ENCODE measurements at regions not wholly inside any gene's neighbourhood (a gene's known extent, or its start where the extent isn't known, plus 50 kb on each side); places are given as distances from the start of the nearest gene placed in this dataset.
A peak's percentile ranks its signal among the peaks of the same experiment; 100 is the strongest.

DNA sequence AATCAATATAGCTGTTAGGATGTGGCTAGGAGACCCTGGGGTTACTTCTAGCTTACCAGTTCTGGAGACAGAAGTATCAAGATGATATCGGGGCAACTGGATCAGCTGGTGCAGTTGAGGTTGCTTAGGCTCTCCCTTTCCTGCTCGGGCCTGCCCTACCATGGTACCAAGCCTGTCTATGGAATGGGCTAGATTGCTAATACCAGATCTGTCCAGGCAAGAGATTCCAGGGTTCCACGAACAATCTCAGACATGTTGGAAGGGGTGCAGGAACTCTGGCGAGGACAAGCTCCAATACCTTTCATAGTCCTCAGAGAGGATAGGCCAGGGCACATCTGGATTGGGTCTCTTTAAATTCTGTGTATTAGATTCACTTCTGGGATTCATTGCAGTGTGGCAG is 53.8 kb downstream of the ADM start:
- DNase-seq (ENCODE audit: low read depth), result no peak

DNA sequence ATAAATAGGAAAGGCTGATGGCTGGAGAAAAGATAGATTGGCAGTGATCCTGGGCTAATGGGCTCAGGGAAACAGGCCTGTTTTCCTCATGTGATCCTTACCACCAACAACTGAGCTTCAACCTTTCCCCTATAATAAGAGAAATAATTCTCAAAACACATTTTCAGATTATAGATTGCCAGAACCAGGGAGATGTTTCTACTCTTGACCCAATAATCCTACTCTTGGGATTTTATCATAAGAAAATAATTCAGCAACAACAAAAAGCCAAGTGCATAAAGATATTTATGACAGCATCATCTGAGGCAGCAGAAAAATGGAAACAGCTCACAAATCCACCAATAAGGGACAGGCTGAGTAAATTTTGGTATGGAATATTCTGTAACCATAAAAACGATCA is 54.3 kb downstream of the ADM start:
- DNase-seq (ENCODE audit: low read depth), result no peak

DNA sequence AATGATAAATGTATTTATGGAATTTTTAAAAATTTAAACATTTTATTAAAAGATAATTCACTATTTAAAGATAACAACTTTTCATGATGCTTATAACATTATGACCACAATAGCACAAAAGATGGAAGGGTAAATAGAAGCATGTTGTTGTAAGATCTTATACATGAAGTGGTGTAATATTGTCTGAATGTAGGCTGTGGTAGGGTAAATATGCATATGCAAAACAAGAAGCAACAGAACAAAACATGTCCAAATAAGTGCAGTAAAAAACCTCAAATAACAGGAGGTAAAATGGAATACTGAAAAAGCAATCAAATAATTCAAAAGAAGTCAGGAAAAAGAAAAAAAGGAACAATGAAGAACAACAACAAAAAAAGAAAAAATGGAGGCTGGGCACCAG is 56.0 kb downstream of the ADM start:
- DNase-seq (ENCODE audit: low read depth), result no peak

DNA sequence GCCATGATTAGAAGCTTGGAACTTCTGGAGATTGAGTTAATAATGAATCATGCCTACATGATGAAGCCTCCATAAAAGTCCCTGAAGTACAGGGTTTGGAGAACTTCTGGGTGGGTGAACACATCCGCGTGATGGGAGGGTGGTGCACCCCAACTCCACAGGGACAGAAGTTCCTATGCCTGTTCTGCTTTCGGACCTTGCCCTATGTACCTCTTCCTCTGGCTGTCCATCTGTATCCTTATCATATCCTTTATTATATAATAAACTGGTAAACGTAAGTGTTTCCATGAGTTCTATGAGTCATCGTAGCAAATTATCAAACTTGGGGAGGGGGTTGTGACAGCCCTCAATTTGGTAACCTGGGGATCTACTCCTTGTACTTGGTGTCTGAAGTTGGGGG is 60.2 kb downstream of the ADM start:
- DNase-seq (ENCODE audit: low read depth), result no peak

DNA sequence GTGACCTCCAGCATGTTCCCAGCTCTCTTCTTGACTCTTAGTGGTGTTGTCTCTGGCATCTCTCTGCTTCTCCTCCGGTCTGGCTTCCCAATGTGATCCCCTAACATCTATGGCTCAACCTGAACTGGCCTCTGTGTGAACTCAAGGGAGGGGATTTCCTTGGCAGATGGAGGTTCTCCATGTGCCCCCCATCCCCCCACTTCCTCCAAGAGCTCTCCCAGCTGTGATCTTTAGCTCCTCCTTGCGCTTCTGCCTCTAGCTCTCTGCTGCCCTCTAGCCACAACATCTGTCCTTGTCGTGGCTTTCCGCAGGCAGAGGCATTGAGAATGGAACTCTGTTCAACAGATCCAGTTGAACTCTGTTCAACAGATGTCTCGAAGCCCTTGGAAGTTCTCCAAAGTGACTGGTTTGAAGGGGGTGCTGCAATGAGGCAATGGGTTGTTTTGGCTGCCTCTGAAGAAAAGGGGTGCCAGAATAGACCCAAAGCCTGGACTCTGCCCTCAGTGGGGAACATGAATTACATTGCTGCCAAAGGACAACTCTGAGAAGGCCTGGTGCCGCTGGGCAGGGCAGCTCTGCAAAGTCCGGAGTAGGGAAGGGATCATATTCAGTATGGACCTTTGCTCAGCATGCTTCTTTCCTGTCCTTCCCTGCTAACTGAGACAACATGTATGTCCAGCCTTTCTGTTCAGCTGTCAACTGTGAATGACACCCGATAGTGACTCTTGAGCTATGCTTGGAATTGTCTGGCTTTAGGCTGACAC is 61.9 kb downstream of the ADM start:
- peak; percentile 25 for DNase-seq (ENCODE audit: low read depth)

DNA sequence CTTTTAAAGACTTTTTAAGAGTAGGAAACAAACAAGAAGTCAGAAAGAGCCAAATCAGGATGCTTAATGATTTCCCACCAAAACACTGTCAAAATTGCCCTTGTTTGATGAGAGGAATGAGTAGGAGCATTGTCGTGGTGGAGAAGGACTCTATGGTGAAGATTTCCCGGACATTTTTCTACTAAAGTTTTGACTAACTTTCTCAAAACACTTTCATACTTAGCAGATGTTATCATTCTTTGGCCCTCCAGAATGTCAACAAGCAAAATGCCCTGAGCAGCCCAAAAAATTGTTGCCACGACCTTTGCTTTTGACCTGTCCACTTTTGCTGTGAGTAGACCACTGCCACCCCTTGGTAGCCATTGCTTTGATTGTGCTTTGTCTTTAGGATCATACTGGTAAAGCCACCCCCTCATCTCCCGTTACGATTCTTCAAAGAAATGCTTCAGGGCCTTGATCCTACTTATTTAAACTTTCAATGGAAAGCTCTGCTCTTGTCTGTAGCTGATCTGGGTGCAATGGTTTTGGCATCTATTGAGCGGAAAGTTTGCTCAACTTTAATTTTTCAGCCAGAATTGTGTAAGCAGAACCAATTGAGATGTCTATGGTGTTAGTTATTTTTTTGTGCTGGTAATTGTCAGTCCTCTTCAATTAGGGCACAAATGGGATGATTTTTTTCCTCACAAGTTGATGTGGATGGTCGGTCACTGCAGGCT is 67.2 kb downstream of the ADM start:
- no peak for DNase-seq (ENCODE audit: low read depth)

DNA sequence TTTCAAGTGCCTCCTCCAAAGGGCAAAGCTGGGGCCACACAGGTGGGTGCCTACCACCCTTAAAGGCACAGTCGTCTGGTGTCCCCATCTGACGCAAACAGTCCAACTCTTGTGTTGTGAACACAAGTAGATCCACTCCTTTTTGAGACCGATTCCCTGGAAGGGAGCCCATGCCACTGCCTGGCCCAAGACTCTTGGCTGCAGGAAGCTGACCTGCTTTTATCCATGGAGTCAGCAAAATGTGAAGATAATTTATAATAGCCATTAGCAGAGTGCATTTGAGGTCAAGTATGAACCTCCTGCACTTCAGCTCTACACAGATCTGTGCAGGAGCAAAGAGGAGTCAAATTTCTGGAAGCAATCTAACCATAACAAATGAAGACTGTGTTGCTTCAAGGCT is 68.5 kb downstream of the ADM start:
- no peak for DNase-seq (ENCODE audit: low read depth)

DNA sequence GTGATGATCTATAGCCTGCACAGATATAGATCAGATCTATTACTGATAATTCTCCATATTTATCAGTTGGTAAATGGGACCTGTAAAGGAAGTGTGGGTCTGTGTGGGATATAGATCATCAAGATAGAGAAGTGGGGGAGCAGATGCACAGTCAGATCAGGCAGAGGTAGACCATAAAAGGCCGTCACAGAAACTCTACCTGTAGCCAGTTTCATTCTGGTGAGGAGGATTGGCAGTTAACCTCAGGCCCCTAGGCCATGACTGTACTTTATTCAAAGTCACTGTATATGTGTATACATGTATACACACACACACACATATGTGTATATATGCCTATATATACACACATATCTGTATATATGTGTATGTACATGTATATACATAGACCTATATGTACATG is 69.1 kb downstream of the ADM start:
- no peak for DNase-seq (ENCODE audit: low read depth)

DNA sequence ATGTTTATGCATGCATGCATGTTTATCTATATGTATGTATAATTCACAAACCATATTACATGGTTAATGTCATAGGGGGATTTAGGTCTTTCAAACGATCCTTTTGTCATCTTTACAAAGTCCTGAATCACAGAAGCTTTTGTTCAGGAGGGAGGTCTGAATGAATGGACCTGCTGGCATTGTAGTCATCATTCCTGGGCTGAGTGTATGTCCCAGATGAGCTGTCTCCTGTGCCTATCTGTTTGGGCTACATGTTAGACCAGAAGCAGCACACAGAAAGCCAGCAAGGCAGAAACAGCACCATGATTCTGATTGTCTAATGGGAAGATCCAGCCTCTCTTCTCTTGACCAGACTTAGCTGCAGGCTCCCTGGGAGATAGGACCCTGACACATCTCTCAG is 69.5 kb downstream of the ADM start:
- DNase-seq (ENCODE audit: low read depth), result no peak

DNA sequence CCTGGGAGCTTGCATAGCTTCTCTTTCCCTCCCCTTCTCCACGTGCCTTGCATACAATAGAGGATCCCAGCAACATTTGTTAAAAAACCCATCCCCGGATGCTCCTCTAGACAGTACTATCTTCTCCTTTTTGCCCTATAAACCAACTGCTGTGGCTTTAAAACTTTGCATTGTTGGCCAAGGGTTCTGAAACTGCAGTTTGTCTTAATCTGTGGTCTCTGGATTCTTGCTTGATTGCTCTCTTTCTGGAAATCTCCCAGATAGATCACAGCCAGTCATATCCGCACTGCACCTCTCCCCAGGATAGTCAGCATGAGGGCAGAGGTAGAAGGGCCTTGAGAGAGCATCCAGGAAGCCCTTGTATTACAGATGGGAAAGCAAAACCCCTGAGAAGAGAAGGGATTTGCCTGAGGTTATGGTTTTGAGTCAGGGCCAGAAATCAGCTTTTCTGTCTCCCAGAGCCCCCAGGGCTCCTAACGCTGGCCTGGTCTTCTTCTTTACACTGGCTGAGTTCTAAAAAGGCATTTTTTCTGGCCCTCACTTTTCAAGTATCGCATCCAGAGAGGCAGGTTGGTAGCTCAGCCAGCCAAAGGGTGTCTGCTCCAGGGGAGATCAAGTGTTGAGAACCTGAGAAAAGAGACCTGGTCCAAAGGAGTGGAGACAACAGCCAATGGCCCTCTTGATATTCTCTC is 70.6 kb downstream of the ADM start:
- no peak for DNase-seq (ENCODE audit: low read depth)

DNA sequence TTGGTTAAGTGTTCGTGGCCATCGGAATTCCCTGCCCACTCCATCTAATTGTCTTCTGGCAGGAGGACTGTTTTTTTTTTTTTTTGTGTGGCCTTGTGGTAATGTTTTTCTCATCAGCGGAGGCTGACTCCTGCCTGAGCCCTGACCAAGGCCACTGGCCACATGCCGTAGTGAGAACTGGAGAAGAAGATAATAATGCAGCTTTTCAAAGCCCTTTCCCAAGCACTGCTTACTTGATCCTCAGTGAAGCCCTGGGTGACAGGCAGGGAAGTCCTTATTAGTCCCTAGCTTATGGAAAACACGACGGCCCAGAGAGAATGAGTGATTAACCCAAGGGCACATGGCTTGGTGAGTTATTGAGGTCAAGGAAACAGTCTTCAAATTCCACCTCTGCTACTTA is 71.2 kb downstream of the ADM start:
- no peak for DNase-seq (ENCODE audit: low read depth)

DNA sequence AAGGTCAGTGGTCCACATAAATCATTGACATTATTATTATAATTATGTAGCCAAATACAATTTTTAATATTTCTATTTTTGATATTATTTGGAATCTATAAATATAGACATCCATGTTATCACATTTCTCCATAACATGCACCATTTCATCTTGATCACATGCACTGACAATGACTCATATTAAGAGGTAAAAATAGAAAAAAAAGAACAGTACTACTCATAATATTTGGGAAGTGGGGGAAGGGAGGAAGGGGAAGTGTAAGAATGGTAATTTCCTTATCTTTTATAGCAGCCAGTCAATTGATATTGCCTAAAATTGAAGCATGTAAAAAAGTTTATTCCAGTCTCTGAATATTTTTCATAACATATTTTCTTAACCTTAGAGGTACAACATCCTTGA is 72.3 kb downstream of the ADM start:
- DNase-seq (ENCODE audit: low read depth), result no peak

DNA sequence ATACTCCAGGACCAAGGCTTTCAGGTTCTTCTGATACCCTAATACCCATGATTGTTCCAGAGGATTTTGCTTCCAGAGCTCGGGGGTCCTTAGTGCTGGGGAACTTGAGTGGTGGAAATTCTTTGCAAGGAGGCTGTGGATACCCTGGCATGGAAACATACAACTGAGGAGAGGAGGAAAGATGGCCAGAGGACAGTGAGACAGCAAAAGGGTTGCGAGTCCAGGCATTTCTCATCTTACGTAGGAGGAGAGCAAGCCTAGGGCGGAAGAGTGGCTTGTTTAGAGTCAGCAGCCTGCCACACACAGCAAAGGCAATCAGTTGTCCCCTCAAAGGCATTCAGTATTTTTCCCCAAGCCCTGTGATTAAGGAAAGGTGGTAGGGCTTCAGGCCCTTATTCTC is 73.5 kb downstream of the ADM start:
- no peak for DNase-seq (ENCODE audit: low read depth)

DNA sequence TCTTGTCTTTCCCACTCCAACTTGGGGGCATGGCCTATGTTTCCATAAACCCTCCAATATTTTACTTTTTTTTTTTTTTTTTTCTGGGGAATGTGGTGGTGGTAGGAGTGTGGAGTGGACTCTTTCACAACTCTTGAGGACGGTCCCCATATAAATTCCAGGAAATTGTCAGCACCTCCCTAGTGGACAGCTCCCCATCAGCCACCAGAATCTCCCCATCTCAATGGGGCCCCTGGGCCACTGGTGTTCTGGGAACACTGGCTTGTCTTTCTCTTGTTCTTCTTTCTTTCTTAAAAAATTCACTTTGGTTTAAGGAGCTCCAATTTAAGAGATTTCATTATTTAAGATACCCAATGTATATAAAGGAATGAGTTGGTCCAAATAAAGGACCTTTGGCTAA is 74.1 kb downstream of the ADM start:
- DNase-seq (ENCODE audit: low read depth), result no peak

DNA sequence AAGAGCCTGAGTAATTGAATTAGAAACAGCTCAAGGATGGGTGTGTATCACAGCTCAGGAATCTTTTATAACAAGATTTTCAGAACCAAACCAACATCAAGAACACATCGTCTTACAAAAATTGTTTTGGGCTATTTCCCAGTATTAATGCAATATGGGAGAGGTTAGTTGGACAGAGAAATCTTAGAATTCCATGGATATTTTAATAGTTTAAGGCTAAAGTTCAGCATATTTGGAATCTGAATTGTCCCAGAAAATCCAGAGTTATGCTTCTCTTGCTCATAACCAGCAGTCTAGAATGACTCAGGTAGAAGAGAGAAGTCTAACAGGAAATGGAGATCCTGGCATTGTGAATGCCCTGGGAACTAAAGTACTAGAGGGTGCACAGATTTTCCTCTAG is 74.6 kb downstream of the ADM start:
- no peak for DNase-seq (ENCODE audit: low read depth)

DNA sequence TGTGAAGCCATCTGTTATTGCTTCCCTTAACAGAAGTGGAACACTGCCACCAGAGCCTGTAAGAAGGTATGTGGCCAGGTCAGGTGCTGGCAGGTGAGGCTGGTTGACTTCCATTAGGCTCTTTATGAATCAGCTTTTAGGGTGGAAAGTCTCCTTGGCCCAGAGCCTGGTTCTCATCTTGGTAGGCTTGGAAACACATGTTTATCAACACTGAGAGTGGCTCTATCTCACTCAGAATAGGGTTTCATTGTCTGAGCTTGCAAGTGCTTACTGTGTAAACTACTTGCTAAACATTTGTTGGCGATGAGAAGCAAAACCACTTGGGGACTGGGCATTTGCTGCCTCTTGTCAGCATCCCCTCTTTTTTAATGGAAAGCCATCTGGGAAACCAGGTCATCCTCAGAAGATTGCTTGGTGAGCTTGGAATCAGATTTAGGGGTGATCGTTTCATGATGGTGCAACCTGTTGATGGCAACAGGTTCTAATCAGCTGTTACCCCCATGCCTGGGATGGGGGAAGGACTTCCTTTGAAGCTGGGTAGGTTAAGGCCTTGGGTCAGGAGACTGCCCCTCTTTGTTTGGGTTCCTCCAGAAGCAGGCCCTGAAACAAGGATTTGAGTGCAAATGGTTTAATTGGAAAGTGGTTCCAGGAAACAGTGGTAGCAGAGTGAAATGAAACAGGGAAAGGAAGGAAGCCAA is 75.0 kb upstream of the AMPD3 start:
- DNase-seq (ENCODE audit: low read depth), result no peak

DNA sequence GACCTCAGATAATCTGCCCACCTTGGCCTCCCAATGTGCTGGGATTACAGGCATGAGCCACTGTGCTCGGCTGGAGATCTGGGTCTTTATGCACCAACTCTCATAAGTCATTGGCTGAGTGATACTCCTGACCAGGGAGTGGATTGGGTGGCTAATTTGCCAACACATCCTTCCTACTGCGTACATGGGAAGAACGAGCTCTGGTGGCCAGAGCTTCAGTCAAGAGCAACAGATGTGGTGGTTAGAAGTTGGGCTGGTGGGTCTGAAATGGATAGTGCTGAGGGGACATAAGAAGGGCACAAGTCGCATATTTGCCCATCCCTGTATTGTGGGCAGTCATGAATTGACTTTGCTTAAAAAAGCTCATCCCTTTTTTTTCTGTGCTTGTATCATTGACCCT is 74.1 kb upstream of the AMPD3 start:
- DNase-seq (ENCODE audit: low read depth), result no peak

DNA sequence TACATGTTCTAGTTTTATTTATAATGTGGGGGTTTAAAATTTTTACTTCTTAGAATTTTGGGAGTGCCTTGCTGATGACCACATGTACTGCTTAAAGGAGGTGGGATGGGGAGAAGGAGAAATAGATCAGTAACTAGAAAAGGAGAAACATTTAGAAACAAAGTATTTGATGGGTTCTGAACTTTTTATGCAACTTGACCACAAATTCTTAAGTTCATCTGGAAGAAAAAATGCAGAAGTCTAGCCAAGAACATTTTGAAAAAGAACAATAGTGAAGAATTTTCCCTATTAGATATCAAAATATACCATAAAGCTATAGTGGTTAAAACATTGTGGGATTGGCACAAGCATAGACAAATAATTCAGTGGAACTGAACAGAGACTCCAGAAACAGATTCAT is 73.3 kb upstream of the AMPD3 start:
- DNase-seq (ENCODE audit: low read depth), result no peak

DNA sequence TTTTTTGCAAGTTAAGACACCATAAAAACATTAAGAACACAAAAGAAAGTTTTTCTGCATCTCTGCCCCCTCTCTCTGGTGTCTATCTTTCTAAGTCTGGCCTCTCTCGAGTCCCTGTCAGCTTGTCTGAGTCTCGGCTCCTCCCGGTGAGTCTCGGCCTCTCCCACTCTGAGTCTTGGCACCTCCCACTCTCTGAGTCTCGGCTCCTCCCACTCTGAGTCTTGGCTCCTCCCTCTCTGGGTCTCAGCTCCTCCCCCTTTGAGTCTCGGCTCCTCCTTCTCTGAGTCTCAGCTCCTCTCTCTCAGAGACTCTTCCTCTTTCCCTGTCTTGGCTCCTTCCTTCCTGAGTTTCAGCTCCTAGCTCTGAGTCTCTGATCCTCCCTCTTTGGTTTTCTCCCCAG is 72.5 kb upstream of the AMPD3 start:
- DNase-seq (ENCODE audit: low read depth), result no peak

DNA sequence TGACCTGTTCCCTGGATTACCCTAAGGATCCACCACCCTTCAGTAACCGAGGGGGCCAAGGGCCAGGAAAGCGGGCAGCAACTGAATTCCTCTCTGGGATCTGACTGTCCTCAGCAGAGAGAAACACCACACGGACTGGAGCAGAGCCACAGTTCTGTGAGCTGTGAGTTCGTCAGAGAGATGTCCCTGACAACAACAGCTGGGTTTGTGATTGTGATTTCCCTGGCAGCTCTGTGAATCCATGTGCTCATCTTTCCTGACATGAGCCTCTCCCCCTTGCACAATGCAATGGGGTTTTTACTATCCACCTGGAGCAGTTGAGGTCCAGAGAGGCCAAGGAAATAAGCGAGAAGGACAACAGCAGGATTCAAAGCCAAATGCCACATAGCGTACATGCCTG is 69.4 kb upstream of the AMPD3 start:
- no peak for DNase-seq (ENCODE audit: low read depth)

DNA sequence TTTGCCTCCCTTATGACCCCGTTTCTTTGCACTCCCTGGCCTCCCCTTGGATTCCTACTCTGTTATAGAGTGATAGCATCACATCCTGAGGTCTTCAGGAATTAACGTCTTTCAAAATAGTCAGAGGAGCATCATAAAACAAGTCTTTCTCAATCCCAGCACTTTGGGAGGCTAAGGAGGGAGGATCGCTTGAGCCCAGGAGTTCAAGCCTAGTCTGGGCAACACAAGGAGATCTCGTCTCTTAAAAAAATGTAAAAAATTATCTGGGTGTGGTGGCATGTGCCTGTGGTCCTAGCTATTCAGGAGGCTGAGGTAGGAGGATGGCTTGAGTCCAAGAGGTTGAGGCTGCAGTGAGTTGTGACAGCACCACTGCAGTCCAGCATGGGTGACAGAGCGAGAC is 68.7 kb upstream of the AMPD3 start:
- no peak for DNase-seq (ENCODE audit: low read depth)

DNA sequence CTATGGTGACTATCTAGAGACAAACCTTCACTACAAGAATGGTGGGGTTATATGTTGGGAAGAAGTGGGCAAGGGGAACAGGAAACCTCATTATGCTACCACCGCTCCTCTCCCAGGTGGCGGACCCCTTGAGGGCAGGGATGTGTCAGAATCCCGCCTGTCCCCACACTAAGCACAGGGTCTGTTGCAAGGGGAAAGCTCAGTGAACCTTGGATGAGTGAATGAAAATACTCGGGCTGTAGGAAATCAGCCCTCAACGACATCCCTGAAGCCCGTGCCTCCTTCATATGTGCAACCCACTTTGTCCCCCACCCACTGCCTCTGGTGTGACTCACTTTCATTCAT is 68.2 kb upstream of the AMPD3 start:
- DNase-seq (ENCODE audit: low read depth), result no peak
